ENCODE measurements at regions not wholly inside any gene's neighbourhood (a gene's known extent, or its start where the extent isn't known, plus 50 kb on each side); places are given as distances from the start of the nearest gene placed in this dataset.

- H3K27me3 ChIP-seq: no peaks in the 10 kb centered on the region
- H3K4me3 ChIP-seq: no peak overlapping the region
- no peak for TF ChIP-seq POLR2AphosphoS5 (IDR thresholded peaks at IDR 0.05; ENCODE audit: insufficient read depth in 1 of 2, low read depth in 1 of 2)
- TF ChIP-seq POLR2A (IDR thresholded peaks at IDR 0.05): no peak
- TF ChIP-seq CTCF (IDR thresholded peaks at IDR 0.05): no peak
- no peaks in the 10 kb centered on the region for H3K9me3 ChIP-seq
- DNase-seq (ENCODE audit: extremely low spot score in 2 of 2): no peak
- H3K27ac ChIP-seq: no peak overlapping the region
- no peaks in the 10 kb centered on the region for H3K4me1 ChIP-seq
- intact Hi-C loops (cut with DNase I): no loop called here
- no peaks in the 10 kb centered on the region for H3K36me3 ChIP-seq
Observed at GRCh38 chr2:126766295-126766968, 110.5 kb downstream of the GYPC start.

DNA sequence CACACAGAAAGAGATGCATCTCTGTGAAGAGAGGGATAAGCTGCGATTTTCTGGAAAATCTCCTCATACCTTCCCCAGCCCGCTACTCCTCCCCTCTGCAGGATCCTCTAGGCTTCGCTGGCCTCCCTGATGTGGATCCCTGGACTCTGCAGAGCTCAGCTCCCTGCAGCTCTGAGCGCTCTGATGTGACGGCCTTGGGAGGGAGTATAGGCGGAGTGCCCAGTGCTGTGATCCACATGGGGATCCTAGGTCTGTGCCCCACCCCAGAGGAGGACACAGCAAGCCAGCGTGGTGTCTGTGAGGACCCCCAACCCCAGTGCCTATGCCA lies 111.0 kb downstream of the GYPC start:
- TF ChIP-seq POLR2A (IDR thresholded peaks at IDR 0.05): no peak
- H3K27me3 ChIP-seq: no peaks in the 10 kb centered on the region
- H3K36me3 ChIP-seq: no peaks in the 10 kb centered on the region
- intact Hi-C loops (cut with DNase I): no loop called here
- H3K27ac ChIP-seq: no peak overlapping the region
- no peaks in the 10 kb centered on the region for H3K9me3 ChIP-seq
- H3K4me1 ChIP-seq: no peaks in the 10 kb centered on the region
- no peak overlapping the region for H3K4me3 ChIP-seq
- DNase-seq (ENCODE audit: extremely low spot score in 2 of 2): no peak

- H3K27me3 ChIP-seq: no peaks in the 10 kb centered on the region
- no peak for DNase-seq (ENCODE audit: extremely low spot score in 2 of 2)
- H3K36me3 ChIP-seq: no peaks in the 10 kb centered on the region
- no peaks in the 10 kb centered on the region for H3K9me3 ChIP-seq
- TF ChIP-seq CTCF (IDR thresholded peaks at IDR 0.05): no peak
- H3K4me1 ChIP-seq: no peaks in the 10 kb centered on the region
- intact Hi-C loops (cut with DNase I): no loop called here
- no peak overlapping the region for H3K4me3 ChIP-seq
- no peak overlapping the region for H3K27ac ChIP-seq
Observed at GRCh38 chr2:126769118-126769517, 113.2 kb downstream of the GYPC start.

GRCh38 chr2:126770466-126770865 lies 114.5 kb downstream of the GYPC start:
- Histone ChIP-seq H3K27ac (no peak overlapping the region), H3K4me3 (no peak overlapping the region), H3K27me3 (no peaks in the 10 kb centered on the region), H3K4me1 (no peaks in the 10 kb centered on the region), H3K36me3 (no peaks in the 10 kb centered on the region), H3K9me3 (no peaks in the 10 kb centered on the region)
- intact Hi-C loops (cut with DNase I): no loop called here
- DNase-seq (ENCODE audit: extremely low spot score in 2 of 2): no peak
- TF ChIP-seq CTCF (IDR thresholded peaks at IDR 0.05) (no peak), POLR2A (IDR thresholded peaks at IDR 0.05) (no peak), POLR2AphosphoS5 (IDR thresholded peaks at IDR 0.05; ENCODE audit: insufficient read depth in 1 of 2, low read depth in 1 of 2) (no peak)

DNA sequence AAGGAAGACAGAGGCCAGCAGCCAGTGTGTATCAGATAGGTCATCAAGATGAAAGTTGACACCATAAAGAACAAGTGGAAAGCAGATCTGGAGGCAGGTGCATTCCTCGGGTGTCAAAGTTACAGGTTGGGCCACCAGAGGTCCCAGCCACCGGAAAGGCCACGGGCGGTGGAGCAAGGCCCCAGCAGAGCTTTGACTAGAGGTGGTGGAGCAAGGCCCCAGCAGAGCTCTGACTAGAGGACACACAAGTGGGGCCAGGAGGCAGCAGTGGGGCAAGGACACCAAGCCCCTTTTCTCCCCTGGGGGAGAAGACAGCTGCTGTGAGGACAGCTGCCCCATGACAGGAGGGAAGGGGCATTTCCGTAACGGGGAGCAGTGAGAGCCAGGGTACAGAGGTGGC lies 115.1 kb downstream of the GYPC start:
- Histone ChIP-seq H3K27me3 (no peaks in the 10 kb centered on the region), H3K9me3 (no peaks in the 10 kb centered on the region), H3K27ac (no peak overlapping the region), H3K4me1 (no peaks in the 10 kb centered on the region), H3K36me3 (no peaks in the 10 kb centered on the region), H3K4me3 (no peak overlapping the region)
- DNase-seq (ENCODE audit: extremely low spot score in 2 of 2): no peak
- intact Hi-C loops (cut with DNase I): no loop called here
- TF ChIP-seq POLR2A (IDR thresholded peaks at IDR 0.05): no peak
- no peak for TF ChIP-seq POLR2AphosphoS5 (IDR thresholded peaks at IDR 0.05; ENCODE audit: insufficient read depth in 1 of 2, low read depth in 1 of 2)
- TF ChIP-seq CTCF (IDR thresholded peaks at IDR 0.05): no peak
